ENCODE measurements at regions not wholly inside any gene's neighbourhood (a gene's known extent, or its start where the extent isn't known, plus 50 kb on each side); places are given as distances from the start of the nearest gene placed in this dataset.

GRCh38 chr12:75721796-75722195 is 210.4 kb upstream of the KRR1 start:
- TF ChIP-seq POLR2AphosphoS5 (IDR thresholded peaks at IDR 0.05; ENCODE audit: low read depth, low read length) (no peak), SIN3A (IDR thresholded peaks at IDR 0.05; ENCODE audit: borderline replicate concordance, insufficient read depth, low read length) (no peak)
- TF ChIP-seq, protein P1, sequence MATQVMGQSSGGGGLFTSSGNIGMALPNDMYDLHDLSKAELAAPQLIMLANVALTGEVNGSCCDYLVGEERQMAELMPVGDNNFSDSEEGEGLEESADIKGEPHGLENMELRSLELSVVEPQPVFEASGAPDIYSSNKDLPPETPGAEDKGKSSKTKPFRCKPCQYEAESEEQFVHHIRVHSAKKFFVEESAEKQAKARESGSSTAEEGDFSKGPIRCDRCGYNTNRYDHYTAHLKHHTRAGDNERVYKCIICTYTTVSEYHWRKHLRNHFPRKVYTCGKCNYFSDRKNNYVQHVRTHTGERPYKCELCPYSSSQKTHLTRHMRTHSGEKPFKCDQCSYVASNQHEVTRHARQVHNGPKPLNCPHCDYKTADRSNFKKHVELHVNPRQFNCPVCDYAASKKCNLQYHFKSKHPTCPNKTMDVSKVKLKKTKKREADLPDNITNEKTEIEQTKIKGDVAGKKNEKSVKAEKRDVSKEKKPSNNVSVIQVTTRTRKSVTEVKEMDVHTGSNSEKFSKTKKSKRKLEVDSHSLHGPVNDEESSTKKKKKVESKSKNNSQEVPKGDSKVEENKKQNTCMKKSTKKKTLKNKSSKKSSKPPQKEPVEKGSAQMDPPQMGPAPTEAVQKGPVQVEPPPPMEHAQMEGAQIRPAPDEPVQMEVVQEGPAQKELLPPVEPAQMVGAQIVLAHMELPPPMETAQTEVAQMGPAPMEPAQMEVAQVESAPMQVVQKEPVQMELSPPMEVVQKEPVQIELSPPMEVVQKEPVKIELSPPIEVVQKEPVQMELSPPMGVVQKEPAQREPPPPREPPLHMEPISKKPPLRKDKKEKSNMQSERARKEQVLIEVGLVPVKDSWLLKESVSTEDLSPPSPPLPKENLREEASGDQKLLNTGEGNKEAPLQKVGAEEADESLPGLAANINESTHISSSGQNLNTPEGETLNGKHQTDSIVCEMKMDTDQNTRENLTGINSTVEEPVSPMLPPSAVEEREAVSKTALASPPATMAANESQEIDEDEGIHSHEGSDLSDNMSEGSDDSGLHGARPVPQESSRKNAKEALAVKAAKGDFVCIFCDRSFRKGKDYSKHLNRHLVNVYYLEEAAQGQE (IDR thresholded peaks at IDR 0.05; ENCODE audit: insufficient read depth in 1 of 2, low read depth in 2 of 2, low read length in 2 of 2), result no peak

Measured in PFSK-1 (cell line).